OCI-LY7 (cell line): ENCODE measurements at regions not wholly inside any gene's neighbourhood (a gene's known extent, or its start where the extent isn't known, plus 50 kb on each side); places are given as distances from the start of the nearest gene placed in this dataset.
"Not testable (repeated sequence)": the region's sequence is repeated elsewhere in the genome, so short reads cannot be mapped to it uniquely, and the experiment has no call there.

Source experiments
- BruUV-seq: library from RNA; stranded (reverse); fragments of 400-500 nt; replicated peaks from 2 replicates; lab custom pipeline; 2021; lab: Mats Ljungman, UMichigan
- CTCF ChIA-PET: fragments of 300-600 bp; sonication (Branson Sonifier 250); formaldehyde crosslinking; loops from one replicate; lab custom pipeline; 2022; ENCODE audit warnings: antibody characterized with exemption; ENCODE audit not compliant: unreplicated experiment; lab: Charles Lee
- POLR2A ChIA-PET: fragments of 300-600 bp; sonication (Branson Sonifier 250); formaldehyde crosslinking; loops from one replicate; lab custom pipeline; 2022; ENCODE audit warnings: antibody characterized with exemption; lab: Charles Lee
- DNase-seq: peaks from one replicate; pipeline ENCODE4 v3.0.0-alpha.2; 2015; ENCODE audit warnings: low spot score
- H2AFZ ChIP-seq: fragments of 200-600 bp; sonication (generic), shearing (Covaris generic); 2 replicates; pipeline ENCODE4 v1.6.1; 2014; ENCODE audit warnings: mild to moderate bottlenecking, antibody characterized with exemption, low read length, moderate library complexity
- H3K27ac ChIP-seq: fragments of 200-600 bp; sonication (generic); 2 replicates; pipeline ENCODE4 v1.5.1; 2014; ENCODE audit warnings: mixed run types, low read depth, mild to moderate bottlenecking, moderate library complexity, low read length, inconsistent platforms; ENCODE audit not compliant: poor library complexity, severe bottlenecking
- H3K36me3 ChIP-seq: fragments of 200-600 bp; sonication (generic); 2 replicates; pipeline ENCODE4 v1.6.1; 2014; ENCODE audit warnings: mild to moderate bottlenecking, antibody characterized with exemption, low read length, moderate library complexity, mixed read lengths; ENCODE audit not compliant: insufficient read depth
- H3K4me1 ChIP-seq: fragments of 200-600 bp; sonication (generic); 2 replicates; pipeline ENCODE4 v1.5.1; 2014; ENCODE audit warnings: mild to moderate bottlenecking, low read length; ENCODE audit not compliant: insufficient read depth, poor library complexity, severe bottlenecking
- H3K4me2 ChIP-seq: fragments of 200-600 bp; sonication (generic); 2 replicates; pipeline ENCODE4 v1.6.1; 2014; ENCODE audit warnings: mild to moderate bottlenecking, low read length
- H3K4me3 ChIP-seq: fragments of 200-600 bp; sonication (generic); 2 replicates; pipeline ENCODE4 v1.5.1; 2014; ENCODE audit warnings: mild to moderate bottlenecking, low read depth, low read length; ENCODE audit not compliant: poor library complexity, severe bottlenecking
- H3K79me2 ChIP-seq: fragments of 200-600 bp; sonication (generic); 2 replicates; pipeline ENCODE4 v1.6.1; 2016; ENCODE audit warnings: low read depth, mild to moderate bottlenecking, low read length, moderate library complexity, mixed read lengths; ENCODE audit not compliant: insufficient read depth
- H3K9me2 ChIP-seq: fragments of 200-600 bp; sonication (generic); 2 replicates; pipeline ENCODE4 v1.6.1; 2016; ENCODE audit warnings: mild to moderate bottlenecking, low read length, mixed read lengths; ENCODE audit not compliant: insufficient read depth
- H3K9me3 ChIP-seq: fragments of 200-600 bp; sonication (generic); 2 replicates; pipeline ENCODE4 v1.6.1; 2014; ENCODE audit warnings: mild to moderate bottlenecking, mixed run types, low read length, mixed read lengths
- H4K20me1 ChIP-seq: fragments of 200-600 bp; sonication (generic); 2 replicates; pipeline ENCODE4 v1.6.1; 2014; ENCODE audit warnings: mild to moderate bottlenecking, antibody characterized with exemption, low read length, moderate library complexity, mixed read lengths; ENCODE audit not compliant: insufficient read depth
- CTCF ChIP-seq: fragments of 200-600 bp; sonication (generic); conservative IDR thresholded peaks from 2 replicates; pipeline ENCODE4 v1.5.1; 2014; ENCODE audit warnings: mild to moderate bottlenecking, antibody characterized with exemption, low read length, moderate library complexity, mixed read lengths
- EZH2phosphoT487 ChIP-seq: fragments of 200-600 bp; sonication (generic); IDR thresholded peaks from 2 replicates; pipeline ENCODE4 v1.6.1; 2018; ENCODE audit warnings: low read depth, borderline replicate concordance, mild to moderate bottlenecking, mixed run types, antibody characterized with exemption, low read length, moderate library complexity, mixed read lengths
- intact Hi-C: fragments of 100-400 bp; cut with micrococcal nuclease; formaldehyde crosslinking; loops from one replicate; pipeline ENCODE4 v1.10.0; 2022; ENCODE audit not compliant: unreplicated experiment

- Histone ChIP-seq H3K4me2 (no peak overlapping the region), H3K79me2 (no peaks in the 10 kb centered on the region), H3K27ac (no peak overlapping the region), H3K4me1 (no peaks in the 10 kb centered on the region), H3K4me3 (no peak overlapping the region), H4K20me1 (no peaks in the 10 kb centered on the region), H3K36me3 (no peaks in the 10 kb centered on the region), H3K9me2 (no peaks in the 10 kb centered on the region), H3K9me3 (no peaks in the 10 kb centered on the region), H2AFZ (no peak overlapping the region)
- DNase-seq: no peak
- no peak for TF ChIP-seq CTCF
- TF ChIP-seq EZH2phosphoT487: no peak
- BruUV-seq: no TSS peak
- POLR2A ChIA-PET: no interaction called here
- intact Hi-C loops: no loop called here
- CTCF ChIA-PET: no interaction called here
Observed at GRCh38 chr16:61432421-61432820, 603.8 kb downstream of the CDH8 start.

GRCh38 chr16:61421111-61421510 is 615.1 kb downstream of the CDH8 start:
- H3K9me2 ChIP-seq: no peaks in the 10 kb centered on the region
- ChIA-PET POLR2A (interaction anchor here (0.6 kb wide), 1 partner anchor 17 kb away, joined by 3 read pairs; no protein-coding TSS in a partner anchor), CTCF (no interaction called here)
- H4K20me1 ChIP-seq: no peaks in the 10 kb centered on the region
- no peaks in the 10 kb centered on the region for H3K9me3 ChIP-seq
- no peak overlapping the region for H3K27ac ChIP-seq
- no peak for DNase-seq
- no peak overlapping the region for H3K4me2 ChIP-seq
- intact Hi-C loops: no loop called here
- no peaks in the 10 kb centered on the region for H3K79me2 ChIP-seq
- no TSS peak for BruUV-seq
- H3K4me1 ChIP-seq: no peaks in the 10 kb centered on the region
- no peak overlapping the region for H2AFZ ChIP-seq
- no peak for TF ChIP-seq CTCF
- no peak for TF ChIP-seq EZH2phosphoT487
- H3K36me3 ChIP-seq: no peaks in the 10 kb centered on the region
- no peak overlapping the region for H3K4me3 ChIP-seq

DNA sequence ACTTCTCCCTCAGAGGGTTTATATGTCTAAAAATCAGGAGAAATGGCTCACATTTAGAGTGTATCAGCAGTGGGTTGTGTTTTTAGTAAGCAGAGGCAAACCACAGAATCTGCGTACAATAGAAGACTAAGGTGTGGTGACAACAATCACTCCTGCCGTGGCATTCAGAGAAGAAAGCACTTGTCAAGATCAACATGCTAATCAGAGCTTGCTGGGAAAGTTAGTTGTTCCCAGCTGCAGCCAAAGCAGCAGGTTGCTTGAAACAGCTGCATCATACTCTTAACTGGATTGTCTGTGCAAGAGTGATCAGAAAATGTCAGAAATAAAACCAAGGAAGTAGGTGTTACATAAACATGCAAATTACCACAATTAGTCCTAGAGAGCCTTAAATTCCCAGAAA is 616.4 kb downstream of the CDH8 start:
- H4K20me1 ChIP-seq: no peaks in the 10 kb centered on the region
- H3K79me2 ChIP-seq: no peaks in the 10 kb centered on the region
- POLR2A ChIA-PET: no interaction called here
- no peaks in the 10 kb centered on the region for H3K36me3 ChIP-seq
- BruUV-seq: no TSS peak
- H2AFZ ChIP-seq: no peak overlapping the region
- CTCF ChIA-PET: no interaction called here
- H3K4me1 ChIP-seq: no peaks in the 10 kb centered on the region
- H3K4me3 ChIP-seq: no peak overlapping the region
- TF ChIP-seq CTCF (no peak), EZH2phosphoT487 (no peak)
- H3K9me2 ChIP-seq: no peaks in the 10 kb centered on the region
- no peak overlapping the region for H3K27ac ChIP-seq
- DNase-seq: no peak
- H3K4me2 ChIP-seq: no peak overlapping the region
- intact Hi-C loops: no loop called here
- no peaks in the 10 kb centered on the region for H3K9me3 ChIP-seq

DNA sequence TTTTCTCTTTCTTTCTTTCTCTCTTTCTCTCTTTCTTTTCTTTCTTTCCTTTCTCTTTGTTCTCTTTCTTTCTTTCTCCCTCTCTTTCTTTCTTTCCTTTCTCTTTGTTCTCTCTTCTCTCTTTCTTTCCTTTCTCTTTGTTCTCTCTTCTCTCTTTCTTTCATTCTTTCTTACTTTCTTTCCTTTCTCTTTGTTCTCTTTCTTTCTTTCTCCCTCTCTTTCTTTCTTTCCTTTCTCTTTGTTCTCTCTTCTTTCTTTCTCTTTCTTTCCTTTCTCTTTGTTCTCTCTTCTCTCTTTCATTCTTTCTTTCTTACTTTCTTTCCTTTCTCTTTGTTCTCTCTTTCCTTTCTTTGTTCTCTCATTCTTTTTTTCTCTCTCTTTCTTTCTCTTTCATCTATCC is 617.4 kb downstream of the CDH8 start:
- intact Hi-C loops, CTCF ChIA-PET, H3K4me3 ChIP-seq, H3K36me3 ChIP-seq, POLR2A ChIA-PET, H3K4me1 ChIP-seq, H2AFZ ChIP-seq, H4K20me1 ChIP-seq, H3K79me2 ChIP-seq, H3K9me3 ChIP-seq, H3K4me2 ChIP-seq, H3K9me2 ChIP-seq, BruUV-seq, H3K27ac ChIP-seq, DNase-seq: not testable (repeated sequence)
